ENCODE measurements at regions not wholly inside any gene's neighbourhood (a gene's known extent, or its start where the extent isn't known, plus 50 kb on each side); places are given as distances from the start of the nearest gene placed in this dataset.

DNA sequence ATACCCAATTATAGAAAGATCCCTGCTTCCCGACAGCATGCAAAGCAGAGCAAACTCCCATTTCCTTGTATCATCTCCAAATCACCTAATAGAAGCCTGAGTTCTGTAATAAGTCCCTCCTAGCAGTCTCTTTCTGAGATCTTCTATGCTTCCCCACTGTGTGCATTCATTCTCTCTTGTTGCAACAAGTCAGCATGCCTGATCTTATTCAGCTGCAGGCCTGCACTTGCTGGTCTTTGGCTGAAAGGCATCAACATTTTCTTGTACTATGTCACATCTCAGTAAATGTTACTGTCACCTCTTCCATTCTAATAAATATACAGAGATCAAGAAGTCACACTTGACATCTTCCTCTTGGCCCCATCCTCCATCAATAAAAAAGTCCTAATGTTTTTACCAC, 449.9 kb upstream of the MEX3C start:
- no peak for DNase-seq
- TF ChIP-seq GATA1 (IDR thresholded peaks at IDR 0.05; ENCODE audit: low read depth, low read length) (no peak), POLR2A (IDR thresholded peaks at IDR 0.05; ENCODE audit: low read length) (no peak)

- no peak for DNase-seq
- TF ChIP-seq POLR2A (IDR thresholded peaks at IDR 0.05; ENCODE audit: low read length) (no peak), GATA1 (IDR thresholded peaks at IDR 0.05; ENCODE audit: low read depth, low read length) (no peak)
Observed at GRCh38 chr18:51647942-51648341, 450.5 kb upstream of the MEX3C start.

DNA sequence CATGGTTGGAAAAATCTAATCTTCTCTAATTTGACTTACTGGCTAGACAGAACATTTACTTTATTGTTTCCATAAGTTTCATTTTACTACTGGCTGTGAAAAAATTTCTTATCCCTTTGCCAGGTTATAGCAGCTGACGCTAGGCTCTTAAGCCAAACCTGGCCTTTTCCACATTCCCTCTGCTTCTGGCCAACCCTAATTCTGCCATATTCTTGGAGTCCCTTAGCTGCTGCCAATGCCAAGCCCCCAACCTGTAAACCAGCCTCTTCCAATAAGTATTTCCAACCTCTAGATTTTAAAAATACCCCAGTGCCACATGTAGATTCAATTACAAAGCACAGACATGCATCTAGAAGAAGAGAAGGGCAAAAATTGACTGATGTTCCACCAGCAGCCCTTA, 452.3 kb upstream of the MEX3C start:
- TF ChIP-seq GATA1 (IDR thresholded peaks at IDR 0.05; ENCODE audit: low read depth, low read length) (no peak), POLR2A (IDR thresholded peaks at IDR 0.05; ENCODE audit: low read length) (no peak)

DNA sequence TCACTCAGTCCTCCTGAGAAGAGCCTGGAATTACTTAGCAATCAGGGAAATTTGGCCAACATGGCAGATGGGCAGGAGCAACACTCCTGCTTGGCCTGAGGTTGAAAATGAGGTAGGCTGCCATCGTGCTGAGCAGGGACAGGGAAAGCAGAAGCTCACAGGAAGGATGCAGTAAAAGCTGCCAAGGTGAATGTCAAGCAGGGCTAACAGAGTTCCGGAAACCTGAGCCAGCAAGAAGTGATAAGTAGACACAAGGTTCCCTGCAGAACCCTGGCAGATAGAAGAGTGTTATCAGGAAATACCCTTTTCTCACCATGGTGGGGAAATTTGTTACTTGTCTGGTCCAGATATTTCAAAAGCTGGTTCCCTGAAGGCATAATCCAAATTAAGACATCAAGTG, 454.3 kb upstream of the MEX3C start:
- TF ChIP-seq POLR2A (IDR thresholded peaks at IDR 0.05; ENCODE audit: low read length): no peak
- DNase-seq: no peak

More for the DNA sequence above, 452.3 kb upstream of the MEX3C start:
- DNase-seq: no peak

DNA sequence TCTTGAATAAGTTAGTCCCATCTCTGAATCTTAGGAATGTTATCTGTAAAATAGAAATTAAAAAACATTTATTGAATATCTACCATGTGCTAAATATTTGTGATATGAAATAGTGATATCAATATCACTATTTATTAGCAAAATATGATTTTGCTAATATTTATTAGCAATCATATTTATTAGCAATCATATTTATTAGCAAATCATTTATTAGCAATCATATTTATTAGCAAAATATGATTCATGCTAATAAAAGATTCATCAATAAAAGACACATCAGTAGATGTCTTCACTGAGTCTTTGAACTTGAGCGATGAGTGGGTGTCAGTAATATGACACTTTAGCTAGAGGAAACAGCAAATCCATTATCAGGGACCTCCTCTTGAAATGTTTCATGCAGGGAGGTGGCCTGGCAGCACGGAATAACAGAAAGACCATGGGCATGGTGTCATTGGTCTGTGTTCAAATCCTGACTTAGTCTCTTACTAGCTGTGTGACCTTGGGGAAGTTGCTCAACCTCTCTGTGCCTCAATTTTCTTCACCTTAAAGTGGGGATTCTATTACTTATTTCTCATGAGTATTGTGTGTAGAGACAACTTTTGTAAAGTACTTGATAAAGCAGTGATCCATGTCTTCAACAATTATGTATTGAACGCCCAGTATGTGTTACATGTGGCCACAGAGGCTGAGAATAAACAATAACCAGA, 456.2 kb upstream of the MEX3C start:
- DNase-seq: no peak
- TF ChIP-seq POLR2A (IDR thresholded peaks at IDR 0.05; ENCODE audit: low read length) (no peak), GATA1 (IDR thresholded peaks at IDR 0.05; ENCODE audit: low read depth, low read length) (no peak)

- TF ChIP-seq GATA1 (IDR thresholded peaks at IDR 0.05; ENCODE audit: low read depth, low read length) (no peak), POLR2A (IDR thresholded peaks at IDR 0.05; ENCODE audit: low read length) (no peak)
- no peak for DNase-seq
Observed at GRCh38 chr18:51654488-51655326, 457.2 kb upstream of the MEX3C start.

GRCh38 chr18:51655327-51655698, 457.8 kb upstream of the MEX3C start:
- no peak for TF ChIP-seq POLR2A (IDR thresholded peaks at IDR 0.05; ENCODE audit: low read length)
- TF ChIP-seq GATA1 (IDR thresholded peaks at IDR 0.05; ENCODE audit: low read depth, low read length): no peak
- DNase-seq: no peak

DNA sequence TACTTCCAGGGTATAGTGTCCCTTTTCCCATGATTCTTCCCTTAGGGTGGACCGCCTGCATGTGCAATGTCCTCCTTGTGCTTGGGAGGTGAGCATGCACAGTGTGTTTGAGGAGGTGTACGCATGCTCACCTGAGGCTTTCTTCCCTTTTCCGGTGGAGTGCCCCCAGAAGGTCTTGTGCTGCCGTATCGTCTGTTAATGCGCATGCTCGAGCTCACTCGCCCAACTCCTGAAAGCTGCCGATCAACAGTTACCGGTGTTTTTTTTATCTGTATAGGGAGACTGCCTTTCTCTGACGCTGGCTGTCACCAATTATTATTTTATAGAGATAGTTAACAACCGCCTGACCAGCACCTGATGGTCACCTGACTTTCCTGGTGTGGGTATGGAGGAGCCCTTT, 458.8 kb upstream of the MEX3C start:
- TF ChIP-seq POLR2A (IDR thresholded peaks at IDR 0.05; ENCODE audit: low read length) (no peak), GATA1 (IDR thresholded peaks at IDR 0.05; ENCODE audit: low read depth, low read length) (no peak)
- DNase-seq: no peak

DNA sequence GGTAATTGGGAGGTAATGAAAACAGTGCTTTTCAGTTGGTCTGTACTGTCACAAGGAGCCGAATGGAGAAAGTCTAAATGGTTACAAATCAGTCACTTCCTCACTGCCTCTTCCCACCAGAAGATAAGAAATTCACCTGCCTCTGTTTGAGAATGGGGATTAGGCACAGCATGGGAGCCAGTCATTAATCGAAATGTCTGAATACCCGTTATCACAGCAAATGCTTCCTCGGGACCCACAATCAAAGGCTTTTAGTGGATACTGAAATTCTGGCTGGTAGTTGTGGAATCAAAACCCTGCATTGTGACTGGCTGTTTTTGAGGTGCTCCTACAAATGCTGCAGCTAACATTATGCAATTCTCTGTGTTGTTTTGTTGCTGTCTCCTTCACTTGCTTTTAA, 461.0 kb upstream of the MEX3C start:
- TF ChIP-seq GATA1 (IDR thresholded peaks at IDR 0.05; ENCODE audit: low read depth, low read length) (no peak), POLR2A (IDR thresholded peaks at IDR 0.05; ENCODE audit: low read length) (no peak)
- DNase-seq: no peak

- TF ChIP-seq GATA1 (IDR thresholded peaks at IDR 0.05; ENCODE audit: low read depth, low read length) (no peak), POLR2A (IDR thresholded peaks at IDR 0.05; ENCODE audit: low read length) (no peak)
- no peak for DNase-seq
Observed at GRCh38 chr18:51659781-51660180, 462.3 kb upstream of the MEX3C start.

DNA sequence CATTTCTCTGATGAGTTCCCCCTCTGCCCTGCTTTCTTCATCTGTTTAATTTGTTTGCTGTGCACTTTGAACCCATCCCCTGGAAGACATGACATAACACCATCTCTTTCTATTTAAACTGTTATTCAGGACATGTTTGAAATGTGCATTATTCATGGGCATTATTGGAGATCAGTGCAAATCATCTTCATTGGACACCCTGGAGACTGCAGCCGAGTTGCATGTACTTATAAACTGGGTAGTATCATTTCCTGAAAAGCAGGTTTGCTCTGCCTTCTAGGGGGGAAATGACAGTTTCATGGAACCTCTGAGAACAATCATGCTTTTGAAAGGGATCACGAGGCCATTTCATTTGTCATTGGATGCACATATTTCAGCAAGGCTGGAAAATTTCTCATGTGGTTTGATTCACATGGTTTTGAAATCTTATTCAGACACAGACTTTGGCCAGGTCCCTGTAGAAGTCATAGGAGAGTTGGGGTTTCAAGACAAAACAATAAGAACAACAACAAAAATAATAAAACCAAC, 462.8 kb upstream of the MEX3C start:
- DNase-seq: no peak
- TF ChIP-seq POLR2A (IDR thresholded peaks at IDR 0.05; ENCODE audit: low read length) (no peak), GATA1 (IDR thresholded peaks at IDR 0.05; ENCODE audit: low read depth, low read length) (no peak)

DNA sequence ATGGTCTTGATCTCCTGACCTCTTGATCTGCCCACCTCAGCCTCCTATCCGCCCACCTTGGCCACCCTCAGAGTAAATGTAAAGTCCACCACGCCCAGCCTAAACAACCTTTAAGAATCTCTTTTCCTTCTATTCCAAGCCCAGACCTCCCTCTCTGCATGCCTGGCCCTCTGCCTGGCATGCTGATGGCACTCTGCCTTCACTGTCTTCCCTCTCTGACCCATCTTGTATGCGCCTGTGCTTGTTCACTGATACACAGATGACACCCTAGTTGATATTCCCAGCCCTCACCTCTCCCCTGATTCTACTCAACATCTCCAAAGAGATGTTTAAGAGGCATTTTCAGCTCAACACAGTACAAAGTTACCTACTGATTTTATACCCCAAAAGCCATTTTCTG, 466.8 kb upstream of the MEX3C start:
- DNase-seq: no peak

DNA sequence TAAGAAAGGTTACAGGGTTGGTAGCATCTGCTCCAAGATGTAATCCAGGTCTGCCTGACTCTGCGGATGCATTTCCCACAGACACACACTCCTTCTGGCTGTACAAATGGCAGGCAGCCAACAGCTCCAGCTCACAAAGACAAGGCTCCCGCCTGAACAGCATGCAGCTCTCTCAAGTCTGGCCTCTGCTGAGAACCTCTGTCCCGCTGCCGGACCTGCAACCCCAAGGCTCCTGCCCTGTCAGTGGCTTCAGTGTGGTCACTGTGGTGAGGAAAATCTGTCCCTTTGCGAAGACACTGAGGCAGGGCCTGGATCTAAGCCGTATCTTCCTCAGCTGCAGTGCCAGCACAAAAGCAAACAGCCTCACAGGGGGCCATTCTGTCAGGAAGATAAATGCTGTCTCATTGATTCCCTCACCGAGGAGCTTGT, 469.3 kb upstream of the MEX3C start:
- DNase-seq: no peak
- TF ChIP-seq GATA1 (IDR thresholded peaks at IDR 0.05; ENCODE audit: low read depth, low read length) (no peak), POLR2A (IDR thresholded peaks at IDR 0.05; ENCODE audit: low read length) (no peak)

More for the DNA sequence above, 466.8 kb upstream of the MEX3C start:
- no peak for TF ChIP-seq POLR2A (IDR thresholded peaks at IDR 0.05; ENCODE audit: low read length)
- no peak for TF ChIP-seq GATA1 (IDR thresholded peaks at IDR 0.05; ENCODE audit: low read depth, low read length)

DNA sequence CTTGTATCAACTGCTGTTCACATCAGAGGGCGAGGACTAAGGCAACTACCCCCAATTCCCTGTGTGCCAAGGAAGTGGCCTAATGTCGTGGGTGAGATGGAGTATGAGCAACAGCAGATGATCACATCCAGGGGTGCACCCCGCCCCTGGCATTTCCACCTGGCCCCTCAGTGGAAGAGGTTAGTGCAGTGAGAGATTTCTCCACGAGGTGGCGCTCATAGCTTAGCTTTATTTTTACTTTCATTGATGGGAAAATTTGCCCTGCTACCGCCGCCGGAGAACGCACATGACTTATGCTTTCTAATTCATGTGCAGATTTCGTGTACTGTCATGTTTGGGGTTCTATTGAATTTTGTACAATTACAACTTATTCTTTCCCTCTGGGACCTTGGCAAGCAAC, 470.6 kb upstream of the MEX3C start:
- peak; percentile 48 to 72 for DNase-seq
- TF ChIP-seq POLR2A (IDR thresholded peaks at IDR 0.05; ENCODE audit: low read length): no peak

DNA sequence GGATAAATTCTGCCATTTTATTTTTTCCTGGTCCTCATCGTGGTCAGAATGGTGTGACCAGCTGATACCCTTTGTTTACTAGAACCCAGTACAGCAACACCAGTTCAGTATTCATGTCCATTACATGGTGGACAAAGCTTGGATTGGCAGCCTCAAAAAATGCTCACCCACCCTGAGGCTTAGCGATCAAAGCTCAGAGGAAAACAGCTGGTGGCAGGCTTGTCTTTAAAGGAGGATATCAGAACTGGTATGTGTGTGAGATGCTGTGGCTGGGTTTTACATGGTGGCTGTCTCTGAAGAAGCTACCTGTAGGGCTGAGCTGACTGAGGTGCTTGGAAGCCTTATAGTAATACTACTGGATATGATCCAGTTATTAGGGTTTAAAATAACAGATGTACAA, 471.1 kb upstream of the MEX3C start:
- DNase-seq: no peak
- no peak for TF ChIP-seq POLR2A (IDR thresholded peaks at IDR 0.05; ENCODE audit: low read length)
- TF ChIP-seq GATA1 (IDR thresholded peaks at IDR 0.05; ENCODE audit: low read depth, low read length): no peak
